ENCODE measurements at regions not wholly inside any gene's neighbourhood (a gene's known extent, or its start where the extent isn't known, plus 50 kb on each side); places are given as distances from the start of the nearest gene placed in this dataset.

GRCh38 chr1:229964281-229964680 lies 102.8 kb upstream of the GALNT2 start:
- no peak for TF ChIP-seq CTCF (conservative IDR thresholded peaks at IDR 0.05)
- TF ChIP-seq ZFX (IDR thresholded peaks at IDR 0.05): no peak
